Putamen (tissue), 1 donor: ENCODE measurements at regions not wholly inside any gene's neighbourhood (a gene's known extent, or its start where the extent isn't known, plus 50 kb on each side); places are given as distances from the start of the nearest gene placed in this dataset.

Experiments
- DNase-seq: peaks from one replicate; pipeline ENCODE4 v3.0.0-alpha.2; 2016; ENCODE audit warnings: low spot score

DNA sequence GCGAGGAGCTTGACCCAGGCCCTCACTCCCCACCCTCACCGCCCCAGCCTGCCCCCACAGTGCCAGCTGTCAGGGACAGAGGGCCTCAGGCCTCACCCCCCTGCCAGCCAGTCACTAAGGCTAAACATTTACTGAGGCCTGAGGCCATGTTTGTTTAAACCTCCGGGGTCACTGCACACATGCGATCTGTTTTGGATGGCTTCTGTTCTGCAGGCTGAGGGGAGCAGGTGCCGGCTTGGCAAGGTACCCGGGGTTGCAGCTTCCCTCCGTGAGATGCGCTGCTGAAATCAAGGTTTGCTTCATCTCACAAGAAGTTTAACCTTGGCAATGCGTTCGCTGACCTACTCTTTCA is 103.3 kb upstream of the BOD1 start:
- DNase-seq, result no peak

- no peak for DNase-seq
Observed at GRCh38 chr5:173720286-173720952, 104.0 kb upstream of the BOD1 start.

DNA sequence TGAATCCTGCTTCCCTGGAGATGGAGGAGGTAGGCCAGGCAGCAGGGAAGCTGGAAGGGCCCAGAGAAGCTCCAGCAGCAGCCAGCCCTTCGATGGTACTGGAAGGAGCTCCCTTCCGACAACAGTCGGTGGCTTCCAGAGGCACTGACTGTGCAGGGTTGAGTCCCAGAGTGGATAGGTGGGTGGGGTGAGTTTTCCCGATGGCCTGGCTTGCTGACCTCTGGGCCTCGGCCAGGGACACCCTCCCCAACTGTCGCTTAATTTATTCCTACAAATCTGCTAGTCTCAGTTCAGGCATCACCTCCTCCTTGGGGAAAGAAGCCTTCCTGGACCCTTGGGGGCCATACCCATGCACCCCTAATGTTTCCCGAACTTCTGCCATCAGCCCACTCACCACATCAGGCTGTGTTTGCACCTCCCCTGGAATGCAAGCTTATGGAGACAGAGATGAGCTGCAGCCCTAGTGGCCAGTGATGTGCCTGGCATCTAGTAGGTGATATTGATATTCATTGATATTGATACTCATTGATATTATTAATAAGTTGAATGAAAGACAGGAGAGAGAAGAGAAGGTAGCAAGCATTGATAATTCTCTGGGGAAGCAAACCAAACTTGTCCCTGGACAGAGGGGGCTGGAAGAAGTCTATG is 104.6 kb upstream of the BOD1 start:
- no peak for DNase-seq

- no peak for DNase-seq
Observed at GRCh38 chr5:173721601-173722232, 105.3 kb upstream of the BOD1 start.

GRCh38 chr5:173726846-173727557 is 110.6 kb upstream of the BOD1 start:
- no peak for DNase-seq

DNA sequence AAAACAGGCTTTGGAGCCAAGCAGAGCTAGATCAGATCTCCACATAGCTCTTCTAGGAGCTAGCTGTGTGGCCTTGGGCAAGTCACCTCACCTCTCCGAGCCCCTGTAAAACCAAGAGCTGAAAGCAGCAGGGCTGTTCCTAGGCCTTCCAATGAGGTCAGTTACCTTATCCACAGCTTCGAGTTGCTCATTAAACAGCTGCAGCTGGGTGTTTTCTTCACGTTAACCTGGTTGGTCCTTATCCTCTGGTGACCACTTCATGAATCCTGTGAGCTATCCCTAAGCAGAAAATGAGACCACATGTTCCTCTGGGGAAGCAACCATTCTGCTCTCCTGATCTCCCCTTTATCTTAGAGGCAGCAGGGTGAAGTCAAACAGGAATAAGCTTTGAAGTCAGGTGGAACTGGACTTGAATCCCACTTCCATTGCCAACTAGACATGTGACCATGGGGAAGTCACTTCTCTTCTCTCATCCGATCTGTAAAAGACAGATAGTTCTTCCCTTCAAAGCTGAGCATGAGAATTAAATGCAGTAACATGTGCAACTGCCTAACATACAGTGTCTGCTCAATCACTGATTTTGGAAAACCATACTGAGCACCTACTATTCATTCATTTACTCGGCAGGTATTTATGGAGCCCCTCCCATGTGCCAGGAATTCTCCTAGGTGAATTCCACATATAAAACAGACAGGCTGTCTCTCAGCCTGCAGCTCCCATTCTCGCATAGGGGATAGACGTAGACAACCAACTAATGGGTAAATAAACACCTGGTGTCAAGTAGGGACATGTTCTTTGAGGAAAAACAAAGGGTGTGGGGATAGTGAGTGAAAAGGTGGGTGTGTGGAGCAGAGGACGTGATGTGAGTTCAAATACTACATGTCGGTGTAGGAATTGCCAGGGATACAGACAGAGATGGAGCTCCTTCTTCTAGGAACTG is 111.7 kb upstream of the BOD1 start:
- DNase-seq, result no peak

DNA sequence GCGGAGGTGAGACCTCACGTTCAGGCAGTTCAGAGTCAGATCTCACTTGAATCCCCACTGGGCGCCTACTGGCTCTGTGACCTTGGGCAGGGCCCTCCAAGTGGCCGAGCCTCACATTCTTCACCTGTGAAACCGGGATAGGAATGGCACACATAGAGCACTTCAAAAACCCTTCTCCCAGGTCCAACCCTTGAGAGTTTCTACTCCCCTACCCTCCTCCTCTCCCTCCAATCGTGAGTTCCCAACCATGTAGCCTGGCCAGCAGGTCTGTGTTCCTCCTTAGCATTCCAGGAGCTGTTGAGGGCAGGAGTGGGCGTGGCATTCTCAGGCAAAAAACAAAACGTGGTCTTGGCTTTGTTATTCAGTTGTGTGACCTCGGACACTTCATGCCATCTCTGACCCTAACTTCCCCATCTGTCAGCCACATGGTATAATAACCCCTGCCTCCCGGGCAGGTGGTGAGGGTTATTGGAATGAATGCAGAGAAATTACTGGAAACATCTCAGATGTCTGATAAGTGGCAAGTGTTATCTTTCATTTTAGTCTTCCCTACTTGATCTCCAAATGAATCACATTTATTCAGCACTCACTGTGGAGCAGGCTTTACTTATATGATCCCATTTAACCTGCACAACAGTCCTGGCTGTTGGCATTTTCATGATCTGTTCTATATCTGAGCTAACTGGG is 112.8 kb upstream of the BOD1 start:
- no peak for DNase-seq

- DNase-seq, result no peak
Observed at GRCh38 chr5:173730632-173731298, 114.3 kb upstream of the BOD1 start.

- DNase-seq, result no peak
Observed at GRCh38 chr5:173733021-173733420, 116.6 kb upstream of the BOD1 start.

DNA sequence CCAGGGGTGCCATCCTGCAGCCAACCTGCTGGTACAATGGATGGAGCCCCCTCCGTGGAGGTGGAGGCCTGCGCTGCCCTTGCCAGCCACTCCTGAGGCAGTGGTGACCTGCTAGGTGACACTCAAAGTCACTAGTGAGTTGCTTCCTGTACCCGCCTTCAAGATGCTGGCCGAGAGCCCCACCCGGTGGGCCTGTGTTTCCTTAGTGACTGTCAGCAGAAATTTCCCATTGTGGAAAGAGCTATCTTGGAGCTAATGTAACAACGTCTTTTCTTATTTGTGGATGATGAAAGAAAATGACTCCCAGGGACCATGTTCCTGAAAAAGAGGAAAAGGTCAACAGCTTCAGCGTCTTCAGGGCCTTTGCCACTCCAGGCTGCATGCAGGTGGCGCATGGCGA is 117.0 kb upstream of the BOD1 start:
- no peak for DNase-seq

DNA sequence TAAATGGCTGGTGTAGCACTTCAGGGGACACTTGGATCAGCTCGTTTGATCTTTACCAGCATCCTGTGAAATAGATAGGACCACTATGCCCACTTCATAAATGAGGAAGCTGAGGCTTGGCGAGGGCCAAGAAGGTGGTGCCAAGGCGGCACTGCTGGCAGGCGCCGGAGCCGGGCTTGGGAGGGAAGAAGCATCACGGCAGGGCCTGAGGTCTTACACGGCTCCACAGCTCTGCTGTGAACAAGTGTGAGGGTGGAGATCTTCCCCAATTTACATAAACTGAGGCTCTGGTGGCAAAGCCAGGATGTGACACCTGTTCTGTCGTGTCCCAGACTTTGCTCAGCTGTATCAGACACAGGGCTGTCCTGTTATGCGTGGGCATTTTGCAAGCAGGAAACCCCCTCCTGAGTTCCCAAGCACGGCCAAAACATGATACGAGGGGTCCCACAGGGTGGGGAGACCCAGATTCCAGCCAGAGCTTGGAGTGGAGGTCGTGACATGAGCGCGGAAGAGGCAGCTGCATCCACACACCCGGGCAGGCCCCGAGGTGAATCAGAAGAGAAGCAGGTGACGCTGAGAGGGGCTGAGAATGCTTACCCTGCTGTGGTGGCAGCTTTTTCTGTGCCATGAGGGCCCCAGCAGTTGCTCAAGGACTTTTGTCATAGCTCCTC is 117.5 kb upstream of the BOD1 start:
- DNase-seq, result no peak

- no peak for DNase-seq
Observed at GRCh38 chr5:173734716-173735115, 118.3 kb upstream of the BOD1 start.

DNA sequence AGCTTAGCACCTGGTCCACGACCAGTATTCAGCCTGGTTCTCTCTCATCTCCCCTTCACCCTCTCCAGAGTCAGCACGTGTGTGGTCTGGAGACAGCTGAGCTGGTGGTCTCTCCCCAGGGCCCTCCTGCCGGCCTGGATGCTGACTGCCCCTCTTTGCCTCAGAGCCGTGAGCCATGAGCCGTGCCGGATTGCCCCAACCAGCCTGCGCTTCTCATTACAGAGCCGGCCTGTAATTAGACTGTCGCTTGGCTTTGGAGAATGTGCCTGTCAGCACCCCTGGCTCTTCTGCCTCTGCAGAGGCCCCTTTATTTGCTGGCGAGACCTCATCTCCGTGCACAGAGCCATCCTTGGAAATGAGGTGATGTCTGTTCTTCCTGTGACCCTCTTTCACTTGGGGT is 118.7 kb upstream of the BOD1 start:
- DNase-seq, result no peak

DNA sequence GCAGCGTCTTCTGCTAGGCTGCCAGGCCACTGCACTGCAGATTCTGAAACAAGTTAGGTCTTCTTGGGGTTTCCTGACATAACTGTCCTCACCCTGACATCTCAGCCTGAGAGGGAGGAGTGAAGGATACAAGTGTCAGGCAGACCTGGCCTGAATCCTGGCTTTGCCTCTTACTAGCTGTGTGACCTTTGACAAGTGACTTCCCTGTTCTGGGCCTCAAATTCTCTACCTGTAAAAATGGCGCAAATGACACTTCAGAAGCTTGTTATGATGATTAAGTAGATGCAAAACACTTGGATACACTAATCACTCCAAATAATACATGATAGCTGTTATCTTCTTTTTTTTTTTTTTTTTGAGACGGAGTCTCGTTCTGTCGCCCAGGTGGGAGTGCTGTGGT is 119.2 kb upstream of the BOD1 start:
- no peak for DNase-seq

- no peak for DNase-seq
Observed at GRCh38 chr5:173736374-173736773, 119.9 kb upstream of the BOD1 start.

DNA sequence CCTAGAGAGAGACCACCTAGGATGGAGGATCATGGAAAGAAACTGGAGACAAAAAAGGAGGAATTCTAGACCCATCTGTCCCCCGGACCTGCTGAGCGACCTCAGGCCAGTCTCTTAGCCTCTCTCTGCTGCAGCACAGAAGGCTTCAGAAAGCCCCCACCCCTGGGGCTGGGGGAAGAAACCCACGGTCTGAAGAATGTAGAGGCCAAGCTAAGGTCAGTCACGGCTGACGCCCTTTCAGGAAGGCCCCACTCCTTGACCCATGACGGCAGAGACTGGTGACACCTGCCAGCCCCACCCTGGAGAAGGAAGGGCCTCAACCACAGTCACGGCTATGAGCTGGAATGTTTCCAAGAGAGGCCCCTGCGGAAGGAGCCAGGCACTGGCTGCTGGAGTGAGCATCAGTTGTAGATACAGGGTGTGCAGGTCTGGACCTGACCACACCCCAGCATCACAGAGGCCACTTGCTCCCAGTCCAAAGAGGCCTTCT is 120.5 kb upstream of the BOD1 start:
- DNase-seq, result no peak

- no peak for DNase-seq
Observed at GRCh38 chr5:173739741-173740140, 123.3 kb upstream of the BOD1 start.

DNA sequence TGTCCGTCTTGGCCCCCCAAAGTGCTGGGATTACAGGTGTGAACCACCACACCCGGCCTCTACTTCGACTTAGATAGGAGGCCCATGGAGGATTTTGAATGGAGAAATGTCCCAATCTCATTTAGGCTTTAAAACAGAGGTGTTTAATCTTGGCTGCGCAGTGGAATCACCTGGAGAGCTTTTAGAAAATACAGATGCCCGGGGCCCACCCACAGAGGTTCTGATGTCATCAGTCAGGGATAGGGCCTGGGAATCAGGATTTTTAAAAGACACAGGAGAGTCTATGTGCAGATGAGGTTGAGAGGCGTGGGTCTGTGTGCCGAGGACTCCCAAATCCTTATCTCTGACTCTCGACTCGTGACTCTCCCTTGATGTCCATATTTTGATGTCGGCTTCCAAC is 124.0 kb upstream of the BOD1 start:
- DNase-seq, result no peak

DNA sequence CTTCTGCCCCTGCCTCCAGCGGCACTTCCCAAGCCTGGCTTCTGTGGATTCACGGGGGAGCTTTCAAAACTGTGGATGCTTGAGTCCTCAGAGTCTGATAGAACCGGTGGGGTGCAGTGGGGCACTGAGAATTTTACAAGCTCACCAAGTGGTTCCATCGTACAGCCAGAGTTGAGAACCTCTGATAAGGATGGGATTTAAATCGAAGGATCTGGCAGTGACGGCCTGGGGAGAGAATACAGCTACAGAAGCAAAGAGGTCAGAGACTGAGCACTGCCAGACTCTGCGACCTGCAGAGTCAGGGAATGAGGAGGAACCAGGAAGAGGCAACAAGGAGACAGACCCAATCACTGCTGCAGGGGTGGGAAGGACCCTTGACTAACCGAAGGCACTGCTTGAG is 124.6 kb upstream of the BOD1 start:
- DNase-seq, result no peak
